Activated T-helper 9 cell treated with anti-CD3 and anti-CD28 coated beads, Interleukin-2, amount 50 U/mL, for 16 hours (primary cell): ENCODE measurements at regions not wholly inside any gene's neighbourhood (a gene's known extent, or its start where the extent isn't known, plus 50 kb on each side); places are given as distances from the start of the nearest gene placed in this dataset.

ENCODE experiments used
- DNase-seq: peaks from one replicate; pipeline ENCODE4 v3.0.0-alpha.2; 2020; ENCODE audit warnings: low read depth

GRCh38 chr14:51515611-51516010 lies 136.1 kb upstream of the FRMD6 start:
- no peak for DNase-seq

- no peak for DNase-seq
These were observed 134.9 kb upstream of the FRMD6 start for GRCh38 chr14:51516706-51517395.

- no peak for DNase-seq
These were observed 133.4 kb upstream of the FRMD6 start for GRCh38 chr14:51518280-51518679.

- no peak for DNase-seq
These were observed 133.0 kb upstream of the FRMD6 start for GRCh38 chr14:51518711-51519110.

- DNase-seq = no peak
These were observed 131.6 kb upstream of the FRMD6 start for GRCh38 chr14:51520087-51520486.

- no peak for DNase-seq
These were observed 129.9 kb upstream of the FRMD6 start for GRCh38 chr14:51521764-51522163.

GRCh38 chr14:51523243-51523642 lies 128.5 kb upstream of the FRMD6 start:
- DNase-seq = no peak

GRCh38 chr14:51525739-51526138 lies 126.0 kb upstream of the FRMD6 start:
- DNase-seq = no peak

- no peak for DNase-seq
These were observed 124.6 kb upstream of the FRMD6 start for GRCh38 chr14:51527073-51527472.

GRCh38 chr14:51529736-51530135 lies 122.0 kb upstream of the FRMD6 start:
- DNase-seq = no peak

- no peak for DNase-seq
These were observed 118.5 kb upstream of the FRMD6 start for GRCh38 chr14:51533160-51533559.

- DNase-seq = no peak
These were observed 117.7 kb upstream of the FRMD6 start for GRCh38 chr14:51533872-51534553.

- no peak for DNase-seq
These were observed 117.1 kb upstream of the FRMD6 start for GRCh38 chr14:51534610-51535011.

- DNase-seq = no peak
These were observed 116.2 kb upstream of the FRMD6 start for GRCh38 chr14:51535443-51536044.

- DNase-seq = no peak
These were observed 112.7 kb upstream of the FRMD6 start for GRCh38 chr14:51538973-51539372.

- no peak for DNase-seq
These were observed 112.1 kb upstream of the FRMD6 start for GRCh38 chr14:51539571-51540037.

GRCh38 chr14:51540364-51540763 lies 111.3 kb upstream of the FRMD6 start:
- DNase-seq = no peak

- no peak for DNase-seq
These were observed 107.2 kb upstream of the FRMD6 start for GRCh38 chr14:51544471-51544870.

GRCh38 chr14:51544901-51545300 lies 106.8 kb upstream of the FRMD6 start:
- no peak for DNase-seq

GRCh38 chr14:51545396-51545795 lies 106.3 kb upstream of the FRMD6 start:
- DNase-seq = no peak

GRCh38 chr14:51546099-51546498 lies 105.6 kb upstream of the FRMD6 start:
- DNase-seq = no peak

GRCh38 chr14:51546603-51547258 lies 105.0 kb upstream of the FRMD6 start:
- DNase-seq = no peak

GRCh38 chr14:51547260-51547659 lies 104.5 kb upstream of the FRMD6 start:
- DNase-seq = no peak
